Natural killer cell (primary cell): ENCODE measurements at regions not wholly inside any gene's neighbourhood (a gene's known extent, or its start where the extent isn't known, plus 50 kb on each side); places are given as distances from the start of the nearest gene placed in this dataset.

Experiments
- ATAC-seq, 3 donors: fragments of 150-1000 bp in 2 of 3; fragments of 200-7000 bp in 1 of 3; cut with Tn5 transposase; 1 replicate in 1 of 3; 2 replicates in 2 of 3; pipeline ENCODE4 v1.10.0; 2021; ENCODE audit warnings: mild to moderate bottlenecking in 2 of 3, moderate library complexity in 2 of 3
- DNase-seq, 2 donors: peaks; one replicate each; pipeline versions ENCODE4 v3.0.0 to v3.0.0-alpha.2; 2013 to 2021; ENCODE audit warnings: mixed read lengths in 1 of 2
- H3K27ac ChIP-seq: one replicate; pipeline ENCODE4 v1.5.1; 2013; ENCODE audit warnings: mild to moderate bottlenecking, low read length
- H3K27me3 ChIP-seq: one replicate; pipeline ENCODE4 v1.6.1; 2013; ENCODE audit warnings: low read length; ENCODE audit not compliant: control insufficient read depth, insufficient read depth
- H3K36me3 ChIP-seq: one replicate; pipeline ENCODE4 v1.6.1; 2013; ENCODE audit warnings: low read length; ENCODE audit not compliant: control insufficient read depth, insufficient read depth
- H3K4me1 ChIP-seq: one replicate; pipeline ENCODE4 v1.6.1; 2013; ENCODE audit warnings: low read length; ENCODE audit not compliant: control insufficient read depth, insufficient read depth
- H3K4me3 ChIP-seq: one replicate; pipeline ENCODE4 v1.5.1; 2013; ENCODE audit warnings: low read length
- H3K9me3 ChIP-seq: one replicate; pipeline ENCODE4 v1.6.1; 2013; ENCODE audit warnings: low read length; ENCODE audit not compliant: control insufficient read depth, insufficient read depth
- H3K27ac Mint-ChIP-seq, 2 donors: one replicate each; pipeline ENCODE4 v1.8.0; 2022; ENCODE audit warnings: mild to moderate bottlenecking in 2 of 2, mixed read lengths in 2 of 2, moderate library complexity in 1 of 2
- H3K27me3 Mint-ChIP-seq, 2 donors: one replicate each; pipeline ENCODE4 v1.8.0; 2022; ENCODE audit warnings: low read depth in 2 of 2, mixed read lengths in 2 of 2
- H3K36me3 Mint-ChIP-seq: one replicate; pipeline ENCODE4 v1.8.0; 2022; ENCODE audit warnings: mixed read lengths
- H3K4me1 Mint-ChIP-seq, 2 donors: one replicate each; pipeline ENCODE4 v1.8.0; 2022; ENCODE audit warnings: mixed read lengths in 2 of 2
- H3K4me3 Mint-ChIP-seq: one replicate; pipeline ENCODE4 v1.8.0; 2022; ENCODE audit warnings: mild to moderate bottlenecking, moderate library complexity, mixed read lengths
- H3K9me3 Mint-ChIP-seq, 2 donors: one replicate each; pipeline ENCODE4 v1.8.0; 2022; ENCODE audit warnings: mixed read lengths in 2 of 2
- WGBS: methylation state at CpG from one replicate; pipeline ENCODE4 v1.1.7; 2013; ENCODE audit warnings: missing lambda C conversion rate; ENCODE audit not compliant: insufficient coverage; 5-methylcytosine and 5-hydroxymethylcytosine counted together
- intact Hi-C: fragments of 100-400 bp; cut with micrococcal nuclease; formaldehyde crosslinking; loops from one replicate; pipeline ENCODE4 v1.14.2; 2022
- TF ChIP-seq, protein P1 (sequence below): fragments of 200-600 bp; IDR thresholded peaks from one replicate; pipeline ENCODE4 v1.8.0; 2022; ENCODE audit warnings: antibody characterized with exemption

GRCh38 chr1:189927641-189928040, 550.0 kb downstream of the BRINP3 start:
- WGBS, result 59% methylated on average over 2 of the region's 2 CpGs
- Mint-ChIP-seq H3K27me3 (no peaks in the 10 kb centered on the region), H3K4me1 (no peaks in the 10 kb centered on the region), H3K27ac (no peak overlapping the region), H3K36me3 (peaks cover 12% of the 10 kb centered on the region), H3K9me3 (peaks cover 16 to 26% of the 10 kb centered on the region in 2 donors), H3K4me3 (no peak overlapping the region)
- Histone ChIP-seq H3K27ac (no peak overlapping the region), H3K9me3 (no peaks in the 10 kb centered on the region), H3K4me1 (no peaks in the 10 kb centered on the region), H3K36me3 (no peaks in the 10 kb centered on the region), H3K27me3 (no peaks in the 10 kb centered on the region), H3K4me3 (no peak overlapping the region)
- TF ChIP-seq, protein P1, sequence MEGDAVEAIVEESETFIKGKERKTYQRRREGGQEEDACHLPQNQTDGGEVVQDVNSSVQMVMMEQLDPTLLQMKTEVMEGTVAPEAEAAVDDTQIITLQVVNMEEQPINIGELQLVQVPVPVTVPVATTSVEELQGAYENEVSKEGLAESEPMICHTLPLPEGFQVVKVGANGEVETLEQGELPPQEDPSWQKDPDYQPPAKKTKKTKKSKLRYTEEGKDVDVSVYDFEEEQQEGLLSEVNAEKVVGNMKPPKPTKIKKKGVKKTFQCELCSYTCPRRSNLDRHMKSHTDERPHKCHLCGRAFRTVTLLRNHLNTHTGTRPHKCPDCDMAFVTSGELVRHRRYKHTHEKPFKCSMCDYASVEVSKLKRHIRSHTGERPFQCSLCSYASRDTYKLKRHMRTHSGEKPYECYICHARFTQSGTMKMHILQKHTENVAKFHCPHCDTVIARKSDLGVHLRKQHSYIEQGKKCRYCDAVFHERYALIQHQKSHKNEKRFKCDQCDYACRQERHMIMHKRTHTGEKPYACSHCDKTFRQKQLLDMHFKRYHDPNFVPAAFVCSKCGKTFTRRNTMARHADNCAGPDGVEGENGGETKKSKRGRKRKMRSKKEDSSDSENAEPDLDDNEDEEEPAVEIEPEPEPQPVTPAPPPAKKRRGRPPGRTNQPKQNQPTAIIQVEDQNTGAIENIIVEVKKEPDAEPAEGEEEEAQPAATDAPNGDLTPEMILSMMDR, result no peak
- ATAC-seq (no peak), DNase-seq (no peak)
- intact Hi-C loops, result no loop called here

GRCh38 chr1:189929501-189930099, 548.1 kb downstream of the BRINP3 start:
- H3K4me3 ChIP-seq, result no peak overlapping the region
- no peaks in the 10 kb centered on the region for H3K9me3 ChIP-seq
- no peaks in the 10 kb centered on the region for H3K36me3 ChIP-seq
- TF ChIP-seq, protein P1, result no peak
- intact Hi-C loops, result no loop called here
- H3K4me1 ChIP-seq, result no peaks in the 10 kb centered on the region
- H3K27ac ChIP-seq, result no peak overlapping the region
- Mint-ChIP-seq H3K27me3 (no peaks in the 10 kb centered on the region), H3K4me3 (no peak overlapping the region), H3K9me3 (peaks cover 15 to 30% of the 10 kb centered on the region in 2 donors), H3K27ac (no peak overlapping the region), H3K4me1 (no peaks in the 10 kb centered on the region), H3K36me3 (peaks cover 15% of the 10 kb centered on the region)
- no peaks in the 10 kb centered on the region for H3K27me3 ChIP-seq
- no peak for DNase-seq
- 82% methylated on average over 6 of the region's 6 CpGs for WGBS
- ATAC-seq, result no peak

DNA sequence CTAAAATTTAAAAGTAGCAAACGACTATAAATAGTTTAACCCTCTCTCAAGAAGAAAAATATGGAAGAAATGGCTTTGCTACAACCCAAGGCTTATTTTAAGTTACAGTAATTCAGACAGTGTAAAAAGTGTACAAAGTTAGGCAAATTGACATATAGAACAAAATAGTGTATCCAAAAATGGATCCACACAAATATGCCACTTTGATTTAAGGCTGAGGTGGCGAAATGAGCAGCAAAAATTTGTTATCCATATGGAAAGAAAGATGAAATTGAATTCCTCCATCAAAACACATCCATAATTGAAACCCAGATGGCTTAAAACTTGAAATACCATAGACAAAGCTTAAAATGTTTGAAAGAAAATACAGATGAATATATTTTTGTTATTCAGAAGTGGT, 540.8 kb downstream of the BRINP3 start:
- Histone ChIP-seq H3K27me3 (no peaks in the 10 kb centered on the region), H3K4me3 (no peak overlapping the region), H3K4me1 (no peaks in the 10 kb centered on the region), H3K27ac (no peak overlapping the region), H3K9me3 (no peaks in the 10 kb centered on the region), H3K36me3 (no peaks in the 10 kb centered on the region)
- DNase-seq, result no peak
- no peak for ATAC-seq
- intact Hi-C loops, result no loop called here
- WGBS, result no CpG with 5 or more reads among the region's 2 CpGs
- TF ChIP-seq, protein P1, result no peak
- Mint-ChIP-seq H3K27me3 (no peaks in the 10 kb centered on the region), H3K27ac (no peak overlapping the region), H3K4me1 (no peaks in the 10 kb centered on the region), H3K9me3 (peaks cover 14 to 28% of the 10 kb centered on the region in 2 donors), H3K4me3 (no peak overlapping the region), H3K36me3 (peaks cover 22% of the 10 kb centered on the region)

- no peaks in the 10 kb centered on the region for H3K27me3 ChIP-seq
- DNase-seq (no peak), ATAC-seq (no peak)
- no peaks in the 10 kb centered on the region for H3K36me3 ChIP-seq
- no peaks in the 10 kb centered on the region for H3K4me1 ChIP-seq
- Mint-ChIP-seq H3K36me3 (peaks cover 10% of the 10 kb centered on the region), H3K27ac (no peak overlapping the region), H3K4me1 (no peaks in the 10 kb centered on the region), H3K4me3 (no peak overlapping the region), H3K27me3 (no peaks in the 10 kb centered on the region), H3K9me3 (peaks cover 8 to 9% of the 10 kb centered on the region in 2 donors)
- TF ChIP-seq, protein P1, result no peak
- intact Hi-C loops, result no loop called here
- H3K27ac ChIP-seq, result no peak overlapping the region
- H3K9me3 ChIP-seq, result no peaks in the 10 kb centered on the region
- 44% methylated on average over 1 of the region's 1 CpG for WGBS
- H3K4me3 ChIP-seq, result no peak overlapping the region
These were observed 537.7 kb downstream of the BRINP3 start for GRCh38 chr1:189939967-189940366.
